HG02973 (cell line): ENCODE measurements at regions not wholly inside any gene's neighbourhood (a gene's known extent, or its start where the extent isn't known, plus 50 kb on each side); places are given as distances from the start of the nearest gene placed in this dataset.

Experiments used
- ATAC-seq: cut with Tn5 transposase; IDR thresholded peaks from one replicate; pipeline ENCODE4 v1.9.1; 2021; ENCODE audit warnings: moderate library complexity; ENCODE audit not compliant: unreplicated experiment

GRCh38 chr12:75844049-75844770 lies 187.4 kb downstream of the PHLDA1 start:
- ATAC-seq: no peak

- no peak for ATAC-seq
These were observed 189.5 kb downstream of the PHLDA1 start for GRCh38 chr12:75842090-75842489.

DNA sequence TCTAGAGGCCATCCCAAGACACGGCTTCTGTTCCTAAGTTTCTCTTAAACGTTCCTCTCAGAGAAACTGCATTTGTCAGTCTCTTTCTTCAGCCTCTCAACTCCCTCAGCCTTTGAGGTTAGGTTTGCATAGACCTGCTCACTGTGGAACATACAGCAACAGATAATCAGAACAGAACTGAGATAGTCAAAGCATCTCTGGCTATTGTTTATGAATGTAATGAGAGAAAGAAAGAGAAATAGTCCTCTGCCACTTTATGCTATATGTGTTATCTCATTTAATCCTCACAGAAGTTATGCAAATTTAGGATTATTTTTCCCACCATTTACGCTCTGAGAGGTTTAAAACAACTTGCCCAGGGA lies 190.6 kb downstream of the PHLDA1 start:
- no peak for ATAC-seq

- ATAC-seq: no peak
These were observed 193.3 kb downstream of the PHLDA1 start for GRCh38 chr12:75838309-75838708.

DNA sequence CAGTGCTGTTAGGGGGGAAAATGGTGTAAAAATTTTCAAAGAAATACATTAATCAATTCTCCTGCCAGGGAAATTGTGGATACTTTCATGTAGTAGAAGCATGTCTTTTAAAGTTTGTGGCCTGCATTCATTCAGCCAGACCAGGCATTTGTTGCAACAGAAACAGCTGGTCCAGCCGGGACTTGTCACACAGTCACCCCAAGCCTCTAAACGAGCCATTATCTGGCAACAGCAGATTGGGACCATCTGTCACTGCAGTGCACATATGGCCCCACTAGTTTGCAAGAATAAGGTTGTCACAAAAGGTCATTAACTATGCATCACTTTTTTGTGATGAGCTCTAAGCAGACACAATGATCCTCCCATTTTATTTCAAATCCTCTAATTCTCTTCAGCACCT lies 193.9 kb downstream of the PHLDA1 start:
- no peak for ATAC-seq

- no peak for ATAC-seq
These were observed 195.0 kb downstream of the PHLDA1 start for GRCh38 chr12:75836533-75836932.

GRCh38 chr12:75834591-75834990 lies 197.0 kb downstream of the PHLDA1 start:
- no peak for ATAC-seq

- no peak for ATAC-seq
These were observed 198.3 kb downstream of the PHLDA1 start for GRCh38 chr12:75833268-75833667.

DNA sequence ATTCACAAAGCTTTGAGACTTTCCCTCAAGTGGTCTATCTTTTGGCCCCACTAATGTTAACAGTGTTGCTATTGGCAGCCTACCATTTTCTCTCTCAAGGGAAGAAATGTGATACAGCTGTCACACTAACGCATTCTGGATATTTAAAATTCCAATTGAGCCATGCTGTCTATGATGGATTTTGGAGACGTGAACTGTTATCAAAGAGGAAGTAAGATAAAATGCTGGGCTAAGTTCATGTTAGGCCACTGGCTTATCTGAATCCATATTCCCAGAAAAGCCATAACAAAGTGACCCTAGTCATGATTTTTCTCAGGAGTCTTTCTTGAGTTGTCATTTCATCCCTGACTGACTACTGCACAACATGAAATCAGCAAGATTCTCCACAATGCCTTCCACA lies 200.2 kb downstream of the PHLDA1 start:
- no peak for ATAC-seq

GRCh38 chr12:75827061-75827460 lies 204.5 kb downstream of the PHLDA1 start:
- no peak for ATAC-seq

GRCh38 chr12:75825686-75826085 lies 205.9 kb downstream of the PHLDA1 start:
- no peak for ATAC-seq

GRCh38 chr12:75823475-75823874 lies 208.1 kb downstream of the PHLDA1 start:
- ATAC-seq: no peak

GRCh38 chr12:75822416-75822815 lies 209.2 kb downstream of the PHLDA1 start:
- ATAC-seq: no peak

GRCh38 chr12:75820848-75821578 lies 210.6 kb downstream of the PHLDA1 start:
- no peak for ATAC-seq

- ATAC-seq: no peak
These were observed 211.5 kb downstream of the PHLDA1 start for GRCh38 chr12:75820071-75820470.

DNA sequence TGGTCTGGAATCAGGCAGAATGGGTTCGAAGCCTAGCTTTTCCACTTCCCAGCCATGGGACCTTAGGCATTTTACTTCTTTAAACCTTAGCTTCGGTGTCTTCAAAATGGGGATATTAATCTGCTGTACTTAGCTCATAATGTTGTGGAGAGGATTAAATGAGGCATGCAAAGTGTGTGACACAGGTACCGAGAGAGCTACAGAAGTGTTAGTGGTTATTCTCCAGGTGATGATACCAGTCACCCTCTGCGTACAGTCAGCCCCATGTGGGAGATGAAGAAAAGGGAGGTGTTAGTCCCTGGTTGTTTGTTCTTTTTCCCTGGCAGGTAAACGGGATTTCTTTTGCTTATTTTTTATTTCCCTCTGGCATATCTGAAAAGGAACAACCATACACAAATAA lies 212.1 kb downstream of the PHLDA1 start:
- no peak for ATAC-seq

GRCh38 chr12:75818863-75819262 lies 212.7 kb downstream of the PHLDA1 start:
- no peak for ATAC-seq

DNA sequence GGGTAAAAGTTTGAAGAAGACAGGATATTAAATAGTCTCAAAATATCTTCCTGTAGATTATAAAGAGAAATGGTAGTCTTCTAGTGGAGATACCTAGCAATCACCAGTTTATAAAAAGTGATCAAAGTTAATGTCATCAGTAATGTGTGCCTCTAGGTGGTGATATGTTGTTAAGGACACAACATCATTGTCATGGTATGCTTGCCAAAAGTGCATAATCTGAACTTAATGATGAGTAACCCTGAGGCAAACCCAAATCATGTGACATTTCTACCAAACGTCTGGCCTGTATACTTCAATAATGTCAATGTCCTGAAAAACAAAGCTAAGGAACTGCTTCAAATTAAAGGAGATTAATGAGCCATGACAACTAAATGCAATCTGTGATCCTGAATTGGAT lies 214.7 kb downstream of the PHLDA1 start:
- ATAC-seq: no peak

DNA sequence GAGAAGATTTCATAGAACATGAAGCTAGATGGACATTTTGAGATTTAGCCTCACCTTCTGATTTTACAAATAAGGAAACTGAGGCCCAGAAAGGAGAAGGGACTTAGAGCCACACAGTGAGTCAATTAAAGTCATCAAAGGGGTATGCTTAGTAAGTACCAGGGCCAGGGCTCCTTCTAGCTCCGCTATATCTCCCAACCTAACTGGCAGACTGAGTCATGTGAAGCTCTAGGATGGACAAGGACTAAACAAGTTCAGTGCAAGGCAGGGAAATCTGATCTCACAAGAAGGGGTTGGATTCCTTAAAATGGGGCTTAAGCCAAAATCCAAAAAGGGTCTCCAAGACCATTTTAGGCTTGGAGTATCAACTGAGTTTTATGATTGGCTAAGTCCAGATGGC lies 215.8 kb downstream of the PHLDA1 start:
- no peak for ATAC-seq

DNA sequence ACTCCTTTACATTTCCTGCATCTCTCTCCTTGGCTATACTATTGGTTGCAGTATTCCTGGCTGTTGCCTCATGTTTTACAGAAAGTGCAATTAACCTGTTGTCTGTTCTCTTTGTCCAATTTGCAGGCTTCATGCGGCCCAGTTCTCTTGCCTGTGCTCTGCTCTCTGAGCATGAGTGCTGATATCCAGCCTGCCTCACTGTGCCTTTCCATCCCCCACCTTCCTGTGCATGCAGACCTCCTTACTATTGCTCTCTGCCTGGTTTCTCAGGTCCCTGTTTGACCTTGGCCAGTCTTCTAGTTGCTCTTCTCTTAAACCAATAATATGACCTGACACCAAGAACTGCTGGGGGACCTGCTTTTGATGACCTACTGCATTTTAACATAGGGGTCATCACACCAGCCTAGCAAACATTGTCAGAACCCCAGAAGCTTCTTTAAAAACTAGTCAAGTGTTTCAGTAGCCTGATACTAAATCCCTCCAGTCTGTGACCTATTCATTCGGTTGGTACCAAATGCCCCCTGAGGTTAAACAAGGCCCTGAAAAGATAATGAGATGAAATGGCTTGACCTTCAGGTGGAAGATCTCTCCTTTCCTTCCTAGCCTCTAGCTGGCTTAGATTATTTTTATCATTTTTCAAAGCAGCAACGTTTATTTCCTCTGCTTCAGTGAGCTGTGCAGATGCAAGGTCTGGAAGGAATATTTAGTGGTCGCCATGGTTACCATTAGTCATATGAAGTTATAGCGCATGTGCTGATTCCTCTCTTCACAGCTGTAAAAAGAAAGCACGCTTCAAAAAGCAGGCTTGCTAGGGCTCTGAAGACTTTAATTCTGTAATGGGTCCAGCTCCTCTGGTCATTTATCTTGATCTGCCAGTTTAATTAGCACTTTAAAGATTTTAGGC lies 216.5 kb downstream of the PHLDA1 start:
- peak; percentile 41 for ATAC-seq

- ATAC-seq: no peak
These were observed 218.5 kb downstream of the PHLDA1 start for GRCh38 chr12:75813072-75813471.
